SK-N-SH treated with all-trans-retinoic acid at 6 μM for 48 hours (cell line): ENCODE measurements at regions not wholly inside any gene's neighbourhood (a gene's known extent, or its start where the extent isn't known, plus 50 kb on each side); places are given as distances from the start of the nearest gene placed in this dataset.

ENCODE experiments used
- ATAC-seq: fragments of 200-7000 bp; cut with Tn5 transposase; 3 replicates; pipeline ENCODE4 v1.9.1; 2020; ENCODE audit warnings: mild to moderate bottlenecking, moderate library complexity
- ARNTL ChIP-seq: fragments of 450-650 bp; formaldehyde crosslinking; IDR thresholded peaks from 2 replicates; pipeline ENCODE4 v1.5.0; 2020; ENCODE audit warnings: low read depth, mild to moderate bottlenecking, moderate library complexity, borderline replicate concordance
- BACH2 ChIP-seq: fragments of 250-450 bp; sonication (Bioruptor Pico); IDR thresholded peaks from 2 replicates; pipeline ENCODE4 v1.9.0; 2021; ENCODE audit warnings: mild to moderate bottlenecking, borderline replicate concordance
- CREB5 ChIP-seq: fragments of 250-450 bp; sonication (Bioruptor Pico); IDR thresholded peaks from 2 replicates; pipeline ENCODE4 v1.5.1; 2020; ENCODE audit warnings: low read depth, mild to moderate bottlenecking, moderate library complexity
- CSDC2 ChIP-seq: fragments of 250-450 bp; sonication (Bioruptor Pico); IDR thresholded peaks from 2 replicates; pipeline ENCODE4 v1.5.0; 2020; ENCODE audit warnings: mild to moderate bottlenecking, moderate library complexity
- CSRNP3 ChIP-seq: fragments of 250-450 bp; sonication (Bioruptor Pico); IDR thresholded peaks from 2 replicates; pipeline ENCODE4 v1.5.1; 2021; ENCODE audit warnings: mild to moderate bottlenecking, moderate library complexity
- ESRRG ChIP-seq: fragments of 250-450 bp; sonication (Bioruptor Pico); IDR thresholded peaks from 2 replicates; pipeline ENCODE4 v1.6.1; 2021; ENCODE audit warnings: mild to moderate bottlenecking
- GLIS3 ChIP-seq: fragments of 250-450 bp; sonication (Bioruptor Pico); IDR thresholded peaks from 2 replicates; pipeline ENCODE4 v1.5.0; 2020; ENCODE audit warnings: mild to moderate bottlenecking, moderate library complexity
- ISL1 ChIP-seq: fragments of 250-450 bp; sonication (Bioruptor Pico); IDR thresholded peaks from 2 replicates; pipeline ENCODE4 v2.1.2; 2022; ENCODE audit warnings: mild to moderate bottlenecking, moderate library complexity
- OSR1 ChIP-seq: fragments of 250-450 bp; sonication (Bioruptor Pico); IDR thresholded peaks from 2 replicates; pipeline ENCODE4 v1.8.0; 2022; ENCODE audit warnings: moderate library complexity, mild to moderate bottlenecking, inconsistent platforms
- PATZ1 ChIP-seq: fragments of 250-450 bp; sonication (Bioruptor Pico); IDR thresholded peaks from 2 replicates; pipeline ENCODE4 v1.8.0; 2020; ENCODE audit warnings: mild to moderate bottlenecking, moderate library complexity, borderline replicate concordance
- POU6F1 ChIP-seq: fragments of 250-450 bp; sonication (Bioruptor Pico); IDR thresholded peaks from 2 replicates; pipeline ENCODE4 v1.8.0; 2021; ENCODE audit warnings: low read depth, mild to moderate bottlenecking, moderate library complexity, borderline replicate concordance
- RARB ChIP-seq: fragments of 250-450 bp; sonication (Bioruptor Pico); IDR thresholded peaks from 2 replicates; pipeline ENCODE4 v1.8.0; 2021; ENCODE audit warnings: mild to moderate bottlenecking, moderate library complexity
- SNAI2 ChIP-seq: fragments of 250-450 bp; sonication (Bioruptor Pico); IDR thresholded peaks from 2 replicates; pipeline ENCODE4 v1.5.0; 2020; ENCODE audit warnings: mild to moderate bottlenecking, moderate library complexity
- TCF4 ChIP-seq: fragments of 250-450 bp; sonication (Bioruptor Pico); IDR thresholded peaks from 2 replicates; pipeline ENCODE4 v1.8.0; 2021; ENCODE audit warnings: mild to moderate bottlenecking, moderate library complexity, borderline replicate concordance
- TOX ChIP-seq: fragments of 250-450 bp; sonication (Bioruptor Pico); IDR thresholded peaks from 2 replicates; pipeline ENCODE4 v1.8.0; 2021; ENCODE audit warnings: mild to moderate bottlenecking, moderate library complexity, borderline replicate concordance
- TSHZ2 ChIP-seq: fragments of 250-450 bp; sonication (Bioruptor Pico); IDR thresholded peaks from 2 replicates; pipeline ENCODE4 v1.5.0; 2020; ENCODE audit warnings: mild to moderate bottlenecking, moderate library complexity
- ZC3H10 ChIP-seq: fragments of 250-450 bp; sonication (Bioruptor Pico); IDR thresholded peaks from 2 replicates; pipeline ENCODE4 v1.5.1; 2021; ENCODE audit warnings: mild to moderate bottlenecking, moderate library complexity
- ZFP3 ChIP-seq: fragments of 250-450 bp; sonication (Bioruptor Pico); IDR thresholded peaks from 2 replicates; pipeline ENCODE4 v1.5.0; 2020; ENCODE audit warnings: mild to moderate bottlenecking, moderate library complexity
- ZFP30 ChIP-seq: fragments of 450-650 bp; formaldehyde crosslinking; IDR thresholded peaks from 2 replicates; pipeline ENCODE4 v1.5.0; 2022; ENCODE audit warnings: mild to moderate bottlenecking, moderate library complexity
- ZNF565 ChIP-seq: fragments of 450-650 bp; formaldehyde crosslinking; conservative IDR thresholded peaks from 2 replicates; pipeline ENCODE4 v1.5.0; 2020; ENCODE audit warnings: low read depth, mild to moderate bottlenecking, moderate library complexity
- ZNF70 ChIP-seq: fragments of 450-650 bp; formaldehyde crosslinking; IDR thresholded peaks from 2 replicates; pipeline ENCODE4 v1.5.0; 2020; ENCODE audit warnings: mild to moderate bottlenecking, moderate library complexity
- ZNF8 ChIP-seq: fragments of 450-650 bp; formaldehyde crosslinking; IDR thresholded peaks from 2 replicates; pipeline ENCODE4 v1.5.0; 2020; ENCODE audit warnings: mild to moderate bottlenecking, moderate library complexity

- no peak for ATAC-seq
- TF ChIP-seq RARB (CRISPR knock-in tag), result no peak
- TF ChIP-seq TOX (CRISPR knock-in tag), result no peak
- TF ChIP-seq CSRNP3 (CRISPR knock-in tag), result no peak
- TF ChIP-seq ZFP3 (CRISPR knock-in tag), result no peak
- TF ChIP-seq ZC3H10 (CRISPR knock-in tag), result no peak
- no peak for TF ChIP-seq BACH2 (CRISPR knock-in tag)
- TF ChIP-seq OSR1, result no peak
- TF ChIP-seq ZNF565 (CRISPR knock-in tag), result no peak
- no peak for TF ChIP-seq GLIS3 (CRISPR knock-in tag)
- TF ChIP-seq ARNTL (CRISPR knock-in tag), result no peak
- TF ChIP-seq, all 23 proteins: peak for 0
Measured at GRCh38 chr12:41983394-41983793, 161.3 kb downstream of the GXYLT1 start.

GRCh38 chr12:41981758-41982157, 162.9 kb downstream of the GXYLT1 start:
- ATAC-seq, result peak; percentile 57
- no peak for TF ChIP-seq CSDC2 (CRISPR knock-in tag)
- TF ChIP-seq POU6F1 (CRISPR knock-in tag), result no peak
- no peak for TF ChIP-seq TSHZ2 (CRISPR knock-in tag)
- peak; percentile 83 for TF ChIP-seq ZNF70 (CRISPR knock-in tag)
- no peak for TF ChIP-seq TCF4

- no peak for TF ChIP-seq SNAI2 (CRISPR knock-in tag)
- TF ChIP-seq ZNF70 (CRISPR knock-in tag), result no peak
- no peak for TF ChIP-seq ZFP30 (CRISPR knock-in tag)
- TF ChIP-seq BACH2 (CRISPR knock-in tag), result no peak
- TF ChIP-seq TOX (CRISPR knock-in tag), result no peak
- TF ChIP-seq POU6F1 (CRISPR knock-in tag), result no peak
- TF ChIP-seq ARNTL (CRISPR knock-in tag), result no peak
- no peak for TF ChIP-seq TSHZ2 (CRISPR knock-in tag)
- TF ChIP-seq TCF4, result no peak
- no peak for TF ChIP-seq ISL1 (CRISPR knock-in tag)
- TF ChIP-seq ZC3H10 (CRISPR knock-in tag), result no peak
- no peak for TF ChIP-seq CSRNP3 (CRISPR knock-in tag)
- TF ChIP-seq OSR1, result no peak
- TF ChIP-seq CREB5 (CRISPR knock-in tag), result no peak
- no peak for TF ChIP-seq ESRRG (CRISPR knock-in tag)
- no peak for TF ChIP-seq ZFP3 (CRISPR knock-in tag)
- TF ChIP-seq ZNF8 (CRISPR knock-in tag), result no peak
- TF ChIP-seq PATZ1 (CRISPR knock-in tag), result no peak
- TF ChIP-seq RARB (CRISPR knock-in tag), result no peak
- ATAC-seq, result peak; percentile 25; the same call in 2 of the 3 replicates
Measured at GRCh38 chr12:41981013-41981412, 163.7 kb downstream of the GXYLT1 start.
